ENCODE measurements at regions not wholly inside any gene's neighbourhood (a gene's known extent, or its start where the extent isn't known, plus 50 kb on each side); places are given as distances from the start of the nearest gene placed in this dataset.

DNA sequence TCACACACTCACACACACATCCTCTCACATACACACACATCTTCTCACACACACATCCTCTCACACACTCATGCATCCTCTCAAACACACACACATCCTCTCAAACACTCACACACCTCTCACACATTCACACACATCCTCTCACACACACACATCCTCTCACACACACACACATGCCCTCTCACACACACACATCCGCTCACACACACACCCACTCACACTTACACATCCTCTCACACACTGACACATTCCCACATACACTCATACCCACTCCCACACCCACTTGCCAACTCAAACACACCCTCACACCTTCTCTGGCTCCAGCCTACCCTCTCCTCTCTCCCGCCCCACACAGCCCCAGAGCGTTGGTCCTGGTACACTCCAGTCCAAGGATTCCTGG lies 127.9 kb upstream of the SLC30A5 start:
- no peak for DNase-seq
- TF ChIP-seq, protein P1, sequence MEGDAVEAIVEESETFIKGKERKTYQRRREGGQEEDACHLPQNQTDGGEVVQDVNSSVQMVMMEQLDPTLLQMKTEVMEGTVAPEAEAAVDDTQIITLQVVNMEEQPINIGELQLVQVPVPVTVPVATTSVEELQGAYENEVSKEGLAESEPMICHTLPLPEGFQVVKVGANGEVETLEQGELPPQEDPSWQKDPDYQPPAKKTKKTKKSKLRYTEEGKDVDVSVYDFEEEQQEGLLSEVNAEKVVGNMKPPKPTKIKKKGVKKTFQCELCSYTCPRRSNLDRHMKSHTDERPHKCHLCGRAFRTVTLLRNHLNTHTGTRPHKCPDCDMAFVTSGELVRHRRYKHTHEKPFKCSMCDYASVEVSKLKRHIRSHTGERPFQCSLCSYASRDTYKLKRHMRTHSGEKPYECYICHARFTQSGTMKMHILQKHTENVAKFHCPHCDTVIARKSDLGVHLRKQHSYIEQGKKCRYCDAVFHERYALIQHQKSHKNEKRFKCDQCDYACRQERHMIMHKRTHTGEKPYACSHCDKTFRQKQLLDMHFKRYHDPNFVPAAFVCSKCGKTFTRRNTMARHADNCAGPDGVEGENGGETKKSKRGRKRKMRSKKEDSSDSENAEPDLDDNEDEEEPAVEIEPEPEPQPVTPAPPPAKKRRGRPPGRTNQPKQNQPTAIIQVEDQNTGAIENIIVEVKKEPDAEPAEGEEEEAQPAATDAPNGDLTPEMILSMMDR (IDR thresholded peaks at IDR 0.05; ENCODE audit: low read depth, low read length, missing control alignments): no peak
- H3K36me3 ChIP-seq (replicated peaks): no peaks in the 10 kb centered on the region
- no peaks in the 10 kb centered on the region for H3K27me3 ChIP-seq (replicated peaks)
- in situ Hi-C loops (cut with HindIII; ENCODE audit: low pct_ligation_motif_present, low sequenced_read_pairs): no loop called here
- no peak overlapping the region for H3K27ac ChIP-seq
- no peak overlapping the region for H3K4me3 ChIP-seq (ENCODE audit: low read depth, low read length)

DNA sequence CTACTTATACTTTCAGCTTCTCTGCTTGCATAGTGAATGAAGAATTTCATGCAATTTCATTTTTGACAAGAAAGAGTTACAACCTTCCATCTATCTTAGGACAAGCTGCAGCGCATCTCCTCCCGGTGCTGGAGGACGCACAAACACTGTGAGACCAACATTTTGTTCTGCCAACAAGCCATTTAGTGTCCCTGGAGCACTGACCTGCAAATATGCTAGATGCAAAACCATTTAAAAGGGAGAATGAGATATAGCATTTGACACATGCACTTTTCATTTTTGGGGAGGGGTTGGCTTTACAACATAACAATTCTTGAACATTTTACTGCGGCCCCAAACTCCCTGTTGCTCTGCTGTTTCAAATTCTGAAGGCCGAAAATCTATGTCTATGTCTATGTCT lies 127.2 kb upstream of the SLC30A5 start:
- no peak overlapping the region for H3K4me3 ChIP-seq (ENCODE audit: low read depth, low read length)
- no peak overlapping the region for H3K27ac ChIP-seq
- in situ Hi-C loops (cut with HindIII; ENCODE audit: low pct_ligation_motif_present, low sequenced_read_pairs): no loop called here
- DNase-seq: no peak
- TF ChIP-seq, protein P1 (IDR thresholded peaks at IDR 0.05; ENCODE audit: low read depth, low read length, missing control alignments): no peak
- no peaks in the 10 kb centered on the region for H3K36me3 ChIP-seq (replicated peaks)
- H3K27me3 ChIP-seq (replicated peaks): no peaks in the 10 kb centered on the region

DNA sequence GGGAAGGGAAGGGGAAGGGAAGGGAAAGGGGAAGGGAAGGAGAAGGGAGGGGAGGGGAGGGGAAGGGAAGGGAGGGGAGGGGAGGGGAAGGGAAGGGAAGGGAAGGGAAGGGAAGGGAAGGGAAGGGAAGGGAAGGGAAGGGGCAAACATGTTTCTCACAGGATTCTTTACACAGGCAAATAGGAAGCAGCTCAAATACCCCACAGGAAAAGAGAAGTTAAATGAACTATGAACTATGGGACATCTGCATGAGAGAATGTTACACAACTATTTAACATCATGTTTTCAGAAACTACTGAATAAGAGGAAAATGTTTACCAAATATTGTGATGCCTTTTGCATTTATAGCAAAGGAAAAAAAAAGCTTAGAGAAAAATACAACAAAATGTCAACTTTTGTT lies 125.4 kb upstream of the SLC30A5 start:
- DNase-seq: no peak
- in situ Hi-C loops (cut with HindIII; ENCODE audit: low pct_ligation_motif_present, low sequenced_read_pairs): no loop called here
- Histone ChIP-seq H3K4me3 (ENCODE audit: low read depth, low read length) (no peak overlapping the region), H3K36me3 (replicated peaks) (no peaks in the 10 kb centered on the region), H3K27me3 (replicated peaks) (no peaks in the 10 kb centered on the region), H3K27ac (no peak overlapping the region)
- TF ChIP-seq, protein P1 (IDR thresholded peaks at IDR 0.05; ENCODE audit: low read depth, low read length, missing control alignments): no peak

DNA sequence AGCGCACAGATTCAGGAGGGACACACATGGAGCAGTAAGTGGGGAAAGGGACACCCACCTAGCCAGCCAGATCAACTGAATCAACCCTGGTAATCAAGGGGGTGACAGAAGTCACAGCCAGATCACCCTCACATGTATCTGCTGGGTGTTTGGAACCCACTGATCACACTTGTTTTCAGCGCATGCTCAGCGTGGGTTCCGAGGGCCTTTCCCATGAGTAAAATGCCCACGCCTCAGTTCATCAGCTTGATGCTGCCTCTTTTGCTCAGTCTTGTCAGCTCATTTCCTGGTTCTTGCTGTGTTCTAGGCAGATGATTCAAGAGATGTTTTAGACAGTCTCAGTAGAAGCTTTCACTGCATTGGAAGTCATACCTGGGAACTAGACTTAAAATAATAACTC lies 123.2 kb upstream of the SLC30A5 start:
- in situ Hi-C loops (cut with HindIII; ENCODE audit: low pct_ligation_motif_present, low sequenced_read_pairs): no loop called here

DNA sequence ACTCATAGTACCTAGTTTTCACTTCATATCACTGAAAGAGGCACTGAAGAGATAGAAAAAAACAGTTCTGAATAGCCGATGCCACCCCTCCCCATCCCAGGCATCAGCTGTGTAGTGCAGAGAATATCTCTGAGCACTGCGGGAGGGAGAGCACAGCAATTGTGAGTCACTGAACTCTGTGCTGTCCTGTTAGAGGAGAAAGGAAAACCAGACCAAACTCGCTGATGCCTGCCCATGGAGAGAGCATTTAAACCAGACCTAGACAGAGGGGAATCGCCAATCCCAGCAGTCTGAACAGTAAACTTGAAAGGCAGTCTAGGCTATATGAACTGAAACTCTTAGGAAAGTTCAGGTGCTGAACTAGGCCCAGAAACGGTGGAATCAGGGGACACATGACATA lies 120.1 kb upstream of the SLC30A5 start:
- no peaks in the 10 kb centered on the region for H3K36me3 ChIP-seq (replicated peaks)
- H3K27me3 ChIP-seq (replicated peaks): no peaks in the 10 kb centered on the region
- H3K27ac ChIP-seq: no peak overlapping the region
- no peak for DNase-seq
- no peak overlapping the region for H3K4me3 ChIP-seq (ENCODE audit: low read depth, low read length)
- in situ Hi-C loops (cut with HindIII; ENCODE audit: low pct_ligation_motif_present, low sequenced_read_pairs): no loop called here
- TF ChIP-seq, protein P1 (IDR thresholded peaks at IDR 0.05; ENCODE audit: low read depth, low read length, missing control alignments): no peak

More for the DNA sequence above, 123.2 kb upstream of the SLC30A5 start:
- Histone ChIP-seq H3K27me3 (replicated peaks) (no peaks in the 10 kb centered on the region), H3K36me3 (replicated peaks) (no peaks in the 10 kb centered on the region), H3K27ac (no peak overlapping the region), H3K4me3 (ENCODE audit: low read depth, low read length) (no peak overlapping the region)
- TF ChIP-seq, protein P1 (IDR thresholded peaks at IDR 0.05; ENCODE audit: low read depth, low read length, missing control alignments): peak; percentile 2
- DNase-seq: no peak

DNA sequence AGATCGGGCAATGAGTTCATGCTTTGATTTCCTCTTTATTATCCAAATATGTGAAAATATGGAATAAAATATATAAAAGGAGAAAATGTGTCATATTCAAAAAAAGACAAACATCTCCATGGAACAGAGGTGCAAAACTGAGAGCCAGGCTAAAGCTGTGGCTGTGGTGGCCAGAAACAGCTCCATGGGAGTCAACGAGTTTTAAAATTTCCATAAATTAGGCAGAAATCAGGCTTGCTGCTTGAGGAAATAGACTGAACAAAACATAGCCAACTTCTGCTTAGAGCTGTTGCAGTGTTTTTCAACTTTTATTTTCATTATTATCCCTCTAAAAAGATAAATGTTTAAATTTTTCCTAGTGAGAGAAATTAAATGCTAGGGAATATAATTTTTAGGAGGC lies 110.8 kb upstream of the SLC30A5 start:
- H3K27ac ChIP-seq: no peak overlapping the region
- no peaks in the 10 kb centered on the region for H3K27me3 ChIP-seq (replicated peaks)
- no peak for DNase-seq
- no peaks in the 10 kb centered on the region for H3K36me3 ChIP-seq (replicated peaks)
- TF ChIP-seq, protein P1 (IDR thresholded peaks at IDR 0.05; ENCODE audit: low read depth, low read length, missing control alignments): no peak
- no peak overlapping the region for H3K4me3 ChIP-seq (ENCODE audit: low read depth, low read length)
- in situ Hi-C loops (cut with HindIII; ENCODE audit: low pct_ligation_motif_present, low sequenced_read_pairs): no loop called here
